Spleen (tissue), 11 donors: ENCODE measurements at regions not wholly inside any gene's neighbourhood (a gene's known extent, or its start where the extent isn't known, plus 50 kb on each side); places are given as distances from the start of the nearest gene placed in this dataset.

Experiments
- DNase-seq: peaks from one replicate; pipeline ENCODE4 v3.0.0-alpha.2; 2020
- H3K27ac ChIP-seq, 8 donors: fragments of 200-600 bp; sonication (generic) in 7 of 8; 1 replicate in 4 of 8; 2 replicates in 4 of 8; pipeline versions ENCODE4 v1.5.0 to v1.8.0; 2016 to 2021; ENCODE audit warnings: inconsistent platforms in 4 of 8, mild to moderate bottlenecking in 4 of 8, moderate library complexity in 1 of 8
- H3K27me3 ChIP-seq, 7 donors: fragments of 200-600 bp; sonication (generic) in 6 of 7; replicated peaks in 1 of 7; 1 replicate in 4 of 7; 2 replicates in 3 of 7; pipeline versions ENCODE4 v1.5.0 to v1.8.0; 2016 to 2021; ENCODE audit warnings: inconsistent platforms in 3 of 7, mild to moderate bottlenecking in 1 of 7
- H3K36me3 ChIP-seq, 6 donors: fragments of 200-600 bp; sonication (generic) in 5 of 6; 1 replicate in 4 of 6; 2 replicates in 2 of 6; pipeline versions ENCODE4 v1.5.0 to v1.8.0; 2016 to 2021; ENCODE audit warnings: inconsistent platforms in 2 of 6
- H3K4me1 ChIP-seq, 6 donors: fragments of 200-600 bp; sonication (generic) in 5 of 6; 1 replicate in 3 of 6; 2 replicates in 3 of 6; pipeline versions ENCODE4 v1.5.0 to v1.8.0; 2016 to 2021; ENCODE audit warnings: inconsistent platforms in 3 of 6
- H3K4me3 ChIP-seq, 8 donors: fragments of 200-600 bp; sonication (generic) in 7 of 8; 1 replicate in 4 of 8; 2 replicates in 4 of 8; pipeline versions ENCODE4 v1.5.0 to v1.8.0; 2016 to 2021; ENCODE audit warnings: inconsistent platforms in 4 of 8, mild to moderate bottlenecking in 4 of 8, moderate library complexity in 2 of 8
- H3K9me3 ChIP-seq, 8 donors: fragments of 200-600 bp; sonication (generic) in 7 of 8; 1 replicate in 4 of 8; 2 replicates in 4 of 8; pipeline versions ENCODE4 v1.5.0 to v1.8.0; 2016 to 2021; ENCODE audit warnings: inconsistent platforms in 4 of 8
- CTCF ChIP-seq, 11 experiments: fragments of 200-600 bp in 7 of 11; fragments of 450-650 bp in 4 of 11; sonication (generic) in 4 of 11; IDR thresholded peaks in 8 of 11; conservative IDR thresholded peaks in 3 of 11; 1 replicate in 7 of 11; 2 replicates in 4 of 11; pipeline versions ENCODE4 v1.4.0 to v1.8.0; 2016 to 2021; ENCODE audit warnings: antibody characterized with exemption in 11 of 11, inconsistent platforms in 4 of 11, mild to moderate bottlenecking in 1 of 11
- POLR2A ChIP-seq, 3 donors: fragments of 450-650 bp; IDR thresholded peaks; one replicate each; pipeline ENCODE4 v1.5.1; 2017; ENCODE audit warnings: antibody characterized with exemption in 3 of 3, mild to moderate bottlenecking in 1 of 3
- POLR2AphosphoS5 ChIP-seq, 3 donors: sonication (generic); formaldehyde crosslinking; IDR thresholded peaks; one replicate each; pipeline ENCODE4 v1.5.1; 2017; ENCODE audit warnings: antibody characterized with exemption in 3 of 3
- WGBS, 5 donors: extraction: QIAGEN DNeasy Blood & Tissue Kit in 3 of 5; methylation state at CpG; one replicate each; pipeline versions ENCODE4 v1.1.5 to v1.1.7; 2013 to 2018; 5-methylcytosine and 5-hydroxymethylcytosine counted together
- intact Hi-C: fragments of 100-400 bp; cut with DNase I; formaldehyde crosslinking; loops from one replicate; pipeline ENCODE4 v1.15.0; 2023; ENCODE audit warnings: low total_unique reads
- donor health status: healthy with polysubstance abuse.
- donor health status: DM: no; HTN: no; CAD: no; lungs with moderate emphysema.
- donor health status: DM: no; HTN: no; CAD: no.
- donor health status: Bipolar disorder and iron deficiency.
- donor health status: healthy.
- donor health status: DM: no; HTN: no; CAD: no.
- donor health status: DM: yes; HTN: yes; CAD: no.

- Histone ChIP-seq H3K9me3 (no peaks in the 10 kb centered on the region), H3K4me3 (peak overlapping the region in 6 of 8 donors; percentile 1 to 55 (median 20)), H3K36me3 (no peaks in the 10 kb centered on the region), H3K27ac (peak overlapping the region in 5 of 8 donors; percentile 36 to 72 (median 58)), H3K27me3 (no peaks in the 10 kb centered on the region), H3K4me1 (peaks cover 0 to 44% (median 7%) of the 10 kb centered on the region in 6 donors)
- intact Hi-C loops: no loop called here
- TF ChIP-seq POLR2A (IDR thresholded peaks at IDR 0.05) (no peak), POLR2AphosphoS5 (IDR thresholded peaks at IDR 0.05) (no peak), CTCF (IDR thresholded peaks at IDR 0.05 in 8 of 11, conservative IDR thresholded peaks at IDR 0.05 in 3 of 11) (no peak)
- WGBS, 5 donors: 71 to 85% (median 79%) methylated on average over 4 of the region's 4 CpGs
- no peak for DNase-seq
Observed at GRCh38 chr5:67910546-67910945, 305.0 kb upstream of the PIK3R1 start.

- Histone ChIP-seq H3K36me3 (no peaks in the 10 kb centered on the region), H3K4me1 (peaks cover 0 to 24% (median 4%) of the 10 kb centered on the region in 6 donors), H3K27ac (no peak overlapping the region), H3K9me3 (no peaks in the 10 kb centered on the region), H3K27me3 (no peaks in the 10 kb centered on the region), H3K4me3 (no peak overlapping the region)
- 76 to 90% (median 81%) methylated on average over 5 to 6 of the region's 6 CpGs for WGBS, 5 donors
- intact Hi-C loops: no loop called here
- no peak for DNase-seq
- no peak for TF ChIP-seq POLR2A (IDR thresholded peaks at IDR 0.05)
- TF ChIP-seq POLR2AphosphoS5 (IDR thresholded peaks at IDR 0.05): no peak
- TF ChIP-seq CTCF (IDR thresholded peaks at IDR 0.05 in 8 of 11, conservative IDR thresholded peaks at IDR 0.05 in 3 of 11): no peak
Observed at GRCh38 chr5:67908126-67908765, 307.3 kb upstream of the PIK3R1 start.

GRCh38 chr5:67904366-67904765 is 311.2 kb upstream of the PIK3R1 start:
- DNase-seq: no peak
- TF ChIP-seq CTCF (IDR thresholded peaks at IDR 0.05 in 8 of 11, conservative IDR thresholded peaks at IDR 0.05 in 3 of 11) (no peak), POLR2A (IDR thresholded peaks at IDR 0.05) (no peak), POLR2AphosphoS5 (IDR thresholded peaks at IDR 0.05) (no peak)

GRCh38 chr5:67903656-67904055 is 311.9 kb upstream of the PIK3R1 start:
- intact Hi-C loops: no loop called here
- WGBS, 5 donors: 91 to 97% (median 94%) methylated on average over 2 of the region's 2 CpGs

More at GRCh38 chr5:67904366-67904765, 311.2 kb upstream of the PIK3R1 start:
- Histone ChIP-seq H3K27ac (peak overlapping the region in 3 of 8 donors; percentile 6 to 36 (median 11)), H3K4me3 (no peak overlapping the region), H3K9me3 (no peaks in the 10 kb centered on the region), H3K4me1 (peaks cover 0 to 5% (median 1%) of the 10 kb centered on the region in 6 donors), H3K27me3 (no peaks in the 10 kb centered on the region), H3K36me3 (no peaks in the 10 kb centered on the region)
- WGBS, 5 donors: 70 to 86% (median 74%) methylated on average over 2 of the region's 2 CpGs
- intact Hi-C loops: no loop called here

More at GRCh38 chr5:67903656-67904055, 311.9 kb upstream of the PIK3R1 start:
- TF ChIP-seq POLR2A (IDR thresholded peaks at IDR 0.05) (no peak), POLR2AphosphoS5 (IDR thresholded peaks at IDR 0.05) (no peak), CTCF (IDR thresholded peaks at IDR 0.05 in 8 of 11, conservative IDR thresholded peaks at IDR 0.05 in 3 of 11) (no peak)
- Histone ChIP-seq H3K36me3 (no peaks in the 10 kb centered on the region), H3K9me3 (no peaks in the 10 kb centered on the region), H3K27ac (peak overlapping the region in 1 of 8 donors; percentile 36), H3K4me1 (peaks cover 0 to 5% (median 1%) of the 10 kb centered on the region in 6 donors), H3K27me3 (no peaks in the 10 kb centered on the region), H3K4me3 (no peak overlapping the region)
- no peak for DNase-seq
